CD14-positive monocyte (primary cell): ENCODE measurements at regions not wholly inside any gene's neighbourhood (a gene's known extent, or its start where the extent isn't known, plus 50 kb on each side); places are given as distances from the start of the nearest gene placed in this dataset.
A peak's percentile ranks its signal among the peaks of the same experiment; 100 is the strongest.

ENCODE experiments used
- DNase-seq, 3 donors: peaks; one replicate each; pipeline ENCODE4 v3.0.0-alpha.2; 2011 to 2022
- H2AFZ ChIP-seq: 2 replicates; pipeline ENCODE4 v1.6.0; 2012; ENCODE audit warnings: mild to moderate bottlenecking, low read depth, low read length, inconsistent platforms; ENCODE audit not compliant: insufficient read depth, poor library complexity, severe bottlenecking
- H3K27ac ChIP-seq, 2 donors: 1 replicate in 1 of 2; 2 replicates in 1 of 2; pipeline ENCODE4 v1.5.1; 2012 to 2013; ENCODE audit warnings: low read length in 2 of 2, control low read depth in 1 of 2, inconsistent platforms in 1 of 2, low read depth in 1 of 2, mild to moderate bottlenecking in 1 of 2
- H3K27me3 ChIP-seq, 2 donors: one replicate each; pipeline versions ENCODE4 v1.6.0 to v1.6.1; 2011 to 2013; ENCODE audit warnings: low read length in 2 of 2; ENCODE audit not compliant: control insufficient read depth in 2 of 2, insufficient read depth in 2 of 2
- H3K36me3 ChIP-seq, 2 donors: replicated peaks in 1 of 2; 1 replicate in 1 of 2; 2 replicates in 1 of 2; pipeline versions ENCODE4 v1.5.1 to v1.6.1; 2012 to 2013; ENCODE audit warnings: low read length in 2 of 2, control low read depth in 1 of 2, inconsistent platforms in 1 of 2, mild to moderate bottlenecking in 1 of 2; ENCODE audit not compliant: insufficient read depth in 2 of 2, control insufficient read depth in 1 of 2
- H3K4me1 ChIP-seq, 2 donors: 1 replicate in 1 of 2; 2 replicates in 1 of 2; pipeline versions ENCODE4 v1.5.1 to v1.6.1; 2012 to 2013; ENCODE audit warnings: low read length in 2 of 2, control low read depth in 1 of 2, inconsistent platforms in 1 of 2, mild to moderate bottlenecking in 1 of 2, moderate library complexity in 1 of 2; ENCODE audit not compliant: insufficient read depth in 2 of 2, control insufficient read depth in 1 of 2
- H3K4me2 ChIP-seq: replicated peaks from 2 replicates; pipeline ENCODE3; 2012; ENCODE audit warnings: low read length, moderate library complexity, mild to moderate bottlenecking; ENCODE audit not compliant: poor library complexity, severe bottlenecking; ENCODE audit errors: extremely low read depth
- H3K4me3 ChIP-seq, 3 experiments: fragments of 200-600 bp in 1 of 3; sonication (generic) in 1 of 3; replicated peaks in 1 of 3; 1 replicate in 2 of 3; 2 replicates in 1 of 3; pipeline ENCODE4 v1.5.1; 2011 to 2013; ENCODE audit warnings: low read length in 3 of 3, mild to moderate bottlenecking in 3 of 3, control low read depth in 2 of 3, low read depth in 2 of 3, inconsistent platforms in 1 of 3, moderate library complexity in 1 of 3
- H3K79me2 ChIP-seq: 2 replicates; pipeline ENCODE4 v1.6.0; 2012; ENCODE audit warnings: mild to moderate bottlenecking, control low read depth, inconsistent platforms, low read length, moderate library complexity; ENCODE audit not compliant: insufficient read depth
- H3K9ac ChIP-seq: 2 replicates; pipeline ENCODE4 v1.6.0; 2017; ENCODE audit warnings: low read length, mild to moderate bottlenecking; ENCODE audit not compliant: insufficient read depth, poor library complexity, severe bottlenecking
- H3K9me3 ChIP-seq, 2 donors: replicated peaks in 1 of 2; 1 replicate in 1 of 2; 2 replicates in 1 of 2; pipeline versions ENCODE4 v1.5.1 to v1.6.1; 2012 to 2013; ENCODE audit warnings: low read length in 2 of 2, control low read depth in 1 of 2; ENCODE audit not compliant: control insufficient read depth in 1 of 2, insufficient read depth in 1 of 2
- H4K20me1 ChIP-seq: 2 replicates; pipeline ENCODE4 v1.6.0; 2012; ENCODE audit warnings: mild to moderate bottlenecking, low read length, control low read depth, moderate library complexity; ENCODE audit not compliant: insufficient read depth
- H3K27ac Mint-ChIP-seq, 7 donors: one replicate each; pipeline ENCODE4 v1.8.0; 2020; ENCODE audit warnings: mild to moderate bottlenecking in 7 of 7, mixed read lengths in 7 of 7, moderate library complexity in 6 of 7, inconsistent platforms in 2 of 7
- H3K27me3 Mint-ChIP-seq, 3 donors: one replicate each; pipeline ENCODE4 v1.8.0; 2021 to 2022; ENCODE audit warnings: low read depth in 3 of 3, mild to moderate bottlenecking in 3 of 3, mixed read lengths in 3 of 3, moderate library complexity in 3 of 3, inconsistent platforms in 1 of 3
- H3K36me3 Mint-ChIP-seq, 2 donors: one replicate each; pipeline ENCODE4 v1.8.0; 2020; ENCODE audit warnings: mixed read lengths in 2 of 2, inconsistent platforms in 1 of 2, mild to moderate bottlenecking in 1 of 2
- H3K4me1 Mint-ChIP-seq: one replicate; pipeline ENCODE4 v1.8.0; 2020; ENCODE audit warnings: mild to moderate bottlenecking, mixed read lengths
- H3K4me3 Mint-ChIP-seq, 2 donors: one replicate each; pipeline ENCODE4 v1.8.0; 2020; ENCODE audit warnings: mild to moderate bottlenecking in 2 of 2, mixed read lengths in 2 of 2, moderate library complexity in 1 of 2
- H3K9me3 Mint-ChIP-seq, 7 donors: one replicate each; pipeline ENCODE4 v1.8.0; 2020 to 2022; ENCODE audit warnings: mixed read lengths in 7 of 7, mild to moderate bottlenecking in 6 of 7, moderate library complexity in 6 of 7, inconsistent platforms in 2 of 7
- WGBS: methylation state at CpG from one replicate; pipeline ENCODE4 v1.1.5; 2013; ENCODE audit warnings: missing lambda C conversion rate; ENCODE audit not compliant: insufficient coverage; 5-methylcytosine and 5-hydroxymethylcytosine counted together
- intact Hi-C, 2 donors: fragments of 100-400 bp; cut with micrococcal nuclease; formaldehyde crosslinking; loops; one replicate each; pipeline versions ENCODE4 v1.15.0 to v1.15.1; 2023
- TF ChIP-seq, protein P1 (sequence below): fragments of 200-600 bp; IDR thresholded peaks from one replicate; pipeline ENCODE4 v1.8.0; 2022; ENCODE audit warnings: antibody characterized with exemption, mild to moderate bottlenecking

DNA sequence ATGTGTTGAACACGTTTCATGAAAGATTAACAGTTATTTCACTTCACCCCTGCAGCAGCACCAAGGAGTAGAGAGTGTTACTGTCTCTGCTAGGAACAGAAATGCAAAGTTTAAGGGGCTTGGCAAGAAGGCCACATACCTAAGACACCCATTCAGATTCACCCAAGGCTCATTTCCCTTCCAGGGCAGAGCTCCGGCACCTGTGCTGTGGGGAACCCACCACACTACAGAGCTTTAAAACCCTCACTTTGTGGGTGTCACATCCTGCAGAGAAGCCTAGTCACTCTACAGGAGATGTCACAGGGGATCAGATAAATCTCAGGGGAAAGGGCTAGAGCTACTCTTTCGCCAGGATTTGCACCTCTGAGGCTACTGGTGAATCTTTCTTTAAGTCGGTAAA, 176.1 kb upstream of the KLF6 start:
- no peak overlapping the region for H2AFZ ChIP-seq
- no peak overlapping the region for H3K9ac ChIP-seq

DNA sequence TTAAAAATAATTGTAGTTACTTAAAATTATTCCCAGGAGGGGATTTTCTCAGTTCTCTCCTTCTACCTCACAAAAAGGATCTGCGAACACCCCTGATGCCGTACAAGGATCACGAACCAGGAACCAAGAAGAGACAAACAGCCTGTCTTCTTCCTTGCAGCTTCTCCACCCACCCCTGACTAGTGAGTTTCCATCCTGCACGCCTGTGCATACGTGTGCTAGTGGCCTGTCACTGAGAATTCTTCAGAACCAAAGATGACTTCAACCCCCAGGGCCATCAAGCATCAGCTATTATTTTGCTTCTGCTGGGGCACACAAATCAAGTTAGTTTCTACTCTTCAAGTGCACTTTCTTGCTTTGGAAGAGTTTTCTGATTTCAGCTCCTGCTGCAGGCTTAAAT, 175.5 kb upstream of the KLF6 start:
- no peak for DNase-seq
- Mint-ChIP-seq H3K4me3 (no peak overlapping the region), H3K27me3 (peaks cover 0 to 5% (median 2%) of the 10 kb centered on the region in 3 donors), H3K36me3 (no peaks in the 10 kb centered on the region), H3K4me1 (no peaks in the 10 kb centered on the region), H3K27ac (no peak overlapping the region), H3K9me3 (no peaks in the 10 kb centered on the region)
- no peaks in the 10 kb centered on the region for H3K9me3 ChIP-seq
- H3K79me2 ChIP-seq = no peaks in the 10 kb centered on the region
- TF ChIP-seq, protein P1, sequence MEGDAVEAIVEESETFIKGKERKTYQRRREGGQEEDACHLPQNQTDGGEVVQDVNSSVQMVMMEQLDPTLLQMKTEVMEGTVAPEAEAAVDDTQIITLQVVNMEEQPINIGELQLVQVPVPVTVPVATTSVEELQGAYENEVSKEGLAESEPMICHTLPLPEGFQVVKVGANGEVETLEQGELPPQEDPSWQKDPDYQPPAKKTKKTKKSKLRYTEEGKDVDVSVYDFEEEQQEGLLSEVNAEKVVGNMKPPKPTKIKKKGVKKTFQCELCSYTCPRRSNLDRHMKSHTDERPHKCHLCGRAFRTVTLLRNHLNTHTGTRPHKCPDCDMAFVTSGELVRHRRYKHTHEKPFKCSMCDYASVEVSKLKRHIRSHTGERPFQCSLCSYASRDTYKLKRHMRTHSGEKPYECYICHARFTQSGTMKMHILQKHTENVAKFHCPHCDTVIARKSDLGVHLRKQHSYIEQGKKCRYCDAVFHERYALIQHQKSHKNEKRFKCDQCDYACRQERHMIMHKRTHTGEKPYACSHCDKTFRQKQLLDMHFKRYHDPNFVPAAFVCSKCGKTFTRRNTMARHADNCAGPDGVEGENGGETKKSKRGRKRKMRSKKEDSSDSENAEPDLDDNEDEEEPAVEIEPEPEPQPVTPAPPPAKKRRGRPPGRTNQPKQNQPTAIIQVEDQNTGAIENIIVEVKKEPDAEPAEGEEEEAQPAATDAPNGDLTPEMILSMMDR = no peak
- H3K4me3 ChIP-seq = no peak overlapping the region
- H3K27me3 ChIP-seq = no peaks in the 10 kb centered on the region
- H3K36me3 ChIP-seq = no peaks in the 10 kb centered on the region
- 83% methylated on average over 5 of the region's 5 CpGs for WGBS
- no peaks in the 10 kb centered on the region for H4K20me1 ChIP-seq
- H2AFZ ChIP-seq = no peak overlapping the region
- no peak overlapping the region for H3K4me2 ChIP-seq
- H3K27ac ChIP-seq = no peak overlapping the region
- intact Hi-C loops = no loop called here
- no peaks in the 10 kb centered on the region for H3K4me1 ChIP-seq
- no peak overlapping the region for H3K9ac ChIP-seq

More for the DNA sequence above, 176.1 kb upstream of the KLF6 start:
- Histone ChIP-seq H3K4me3 (no peak overlapping the region), H4K20me1 (no peaks in the 10 kb centered on the region), H3K4me1 (no peaks in the 10 kb centered on the region), H3K9me3 (no peaks in the 10 kb centered on the region), H3K27ac (no peak overlapping the region), H3K27me3 (no peaks in the 10 kb centered on the region), H3K4me2 (no peak overlapping the region), H3K79me2 (no peaks in the 10 kb centered on the region), H3K36me3 (no peaks in the 10 kb centered on the region)
- Mint-ChIP-seq H3K27me3 (peaks cover 0 to 5% (median 2%) of the 10 kb centered on the region in 3 donors), H3K9me3 (no peaks in the 10 kb centered on the region), H3K36me3 (no peaks in the 10 kb centered on the region), H3K27ac (peak overlapping the region in 1 of 7 donors; percentile 24), H3K4me3 (no peak overlapping the region), H3K4me1 (no peaks in the 10 kb centered on the region)
- 80% methylated on average over 2 of the region's 4 CpGs for WGBS
- DNase-seq = no peak
- intact Hi-C loops = no loop called here
- TF ChIP-seq, protein P1 = no peak
